22Rv1 (cell line): ENCODE measurements at regions not wholly inside any gene's neighbourhood (a gene's known extent, or its start where the extent isn't known, plus 50 kb on each side); places are given as distances from the start of the nearest gene placed in this dataset.
A peak's percentile ranks its signal among the peaks of the same experiment; 100 is the strongest.

Experiments used
- H3K27ac ChIP-seq: fragments of 450-650 bp; 2 replicates; pipeline ENCODE4 v1.5.1; 2017
- ZFX ChIP-seq: fragments of 450-650 bp; IDR thresholded peaks from 2 replicates; pipeline ENCODE4 v1.6.1; 2017; ENCODE audit warnings: antibody characterized with exemption, borderline replicate concordance
- TF ChIP-seq, protein P1 (sequence below): fragments of 450-650 bp; IDR thresholded peaks from 2 replicates; pipeline ENCODE4 v1.5.1; 2017; ENCODE audit warnings: mild to moderate bottlenecking

- TF ChIP-seq, protein P1, sequence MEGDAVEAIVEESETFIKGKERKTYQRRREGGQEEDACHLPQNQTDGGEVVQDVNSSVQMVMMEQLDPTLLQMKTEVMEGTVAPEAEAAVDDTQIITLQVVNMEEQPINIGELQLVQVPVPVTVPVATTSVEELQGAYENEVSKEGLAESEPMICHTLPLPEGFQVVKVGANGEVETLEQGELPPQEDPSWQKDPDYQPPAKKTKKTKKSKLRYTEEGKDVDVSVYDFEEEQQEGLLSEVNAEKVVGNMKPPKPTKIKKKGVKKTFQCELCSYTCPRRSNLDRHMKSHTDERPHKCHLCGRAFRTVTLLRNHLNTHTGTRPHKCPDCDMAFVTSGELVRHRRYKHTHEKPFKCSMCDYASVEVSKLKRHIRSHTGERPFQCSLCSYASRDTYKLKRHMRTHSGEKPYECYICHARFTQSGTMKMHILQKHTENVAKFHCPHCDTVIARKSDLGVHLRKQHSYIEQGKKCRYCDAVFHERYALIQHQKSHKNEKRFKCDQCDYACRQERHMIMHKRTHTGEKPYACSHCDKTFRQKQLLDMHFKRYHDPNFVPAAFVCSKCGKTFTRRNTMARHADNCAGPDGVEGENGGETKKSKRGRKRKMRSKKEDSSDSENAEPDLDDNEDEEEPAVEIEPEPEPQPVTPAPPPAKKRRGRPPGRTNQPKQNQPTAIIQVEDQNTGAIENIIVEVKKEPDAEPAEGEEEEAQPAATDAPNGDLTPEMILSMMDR = no peak
- TF ChIP-seq ZFX = no peak
- no peak overlapping the region for H3K27ac ChIP-seq
Measured at GRCh38 chr2:35172687-35173086, 1182.9 kb upstream of the CRIM1 start.

GRCh38 chr2:35168351-35168750 lies 1187.2 kb upstream of the CRIM1 start:
- no peak overlapping the region for H3K27ac ChIP-seq
- no peak for TF ChIP-seq ZFX
- TF ChIP-seq, protein P1 = peak; percentile 41

- no peak for TF ChIP-seq ZFX
- TF ChIP-seq, protein P1 = no peak
- no peak overlapping the region for H3K27ac ChIP-seq
Measured at GRCh38 chr2:35163948-35164347, 1191.6 kb upstream of the CRIM1 start.

DNA sequence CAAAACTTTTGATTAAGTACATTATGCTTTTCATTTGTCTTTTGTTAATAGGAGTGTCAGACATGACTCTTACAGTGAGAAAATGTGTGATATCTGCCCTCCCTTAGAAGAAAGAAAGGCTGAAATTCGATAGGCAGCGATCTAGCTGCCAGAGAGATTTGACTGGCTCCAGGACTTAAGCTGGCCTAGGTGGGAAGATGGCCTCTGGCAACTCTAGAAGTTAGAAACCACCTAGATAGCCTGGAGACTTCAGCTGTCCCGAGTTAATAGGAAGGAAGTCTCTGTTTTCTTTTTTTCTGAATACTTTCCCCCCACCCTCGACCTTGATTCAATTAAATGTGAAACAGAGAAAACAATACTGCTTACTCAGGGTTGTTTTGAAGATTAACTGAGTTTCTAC lies 1194.7 kb upstream of the CRIM1 start:
- TF ChIP-seq, protein P1 = no peak
- TF ChIP-seq ZFX = no peak
- no peak overlapping the region for H3K27ac ChIP-seq

DNA sequence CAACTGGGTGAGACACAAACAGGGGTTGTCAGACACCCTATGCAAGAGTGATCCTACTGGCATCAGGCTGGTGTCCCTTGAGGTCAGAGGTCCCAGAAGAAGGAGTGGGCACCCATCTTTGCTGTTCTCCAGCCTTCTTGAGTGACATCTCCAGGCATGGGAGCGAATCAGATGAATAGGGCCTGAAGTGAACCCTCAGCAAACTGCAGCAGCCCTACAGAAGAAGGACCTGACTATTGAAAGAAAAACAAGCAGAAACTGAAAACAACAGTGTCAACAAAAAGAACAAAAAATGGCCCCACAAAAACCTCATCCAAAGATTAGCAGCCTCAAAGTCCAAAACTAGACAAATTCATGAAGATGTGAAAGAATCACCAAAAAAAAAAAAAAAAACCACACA lies 1229.7 kb upstream of the CRIM1 start:
- no peak overlapping the region for H3K27ac ChIP-seq
- no peak for TF ChIP-seq ZFX
- TF ChIP-seq, protein P1 = no peak

DNA sequence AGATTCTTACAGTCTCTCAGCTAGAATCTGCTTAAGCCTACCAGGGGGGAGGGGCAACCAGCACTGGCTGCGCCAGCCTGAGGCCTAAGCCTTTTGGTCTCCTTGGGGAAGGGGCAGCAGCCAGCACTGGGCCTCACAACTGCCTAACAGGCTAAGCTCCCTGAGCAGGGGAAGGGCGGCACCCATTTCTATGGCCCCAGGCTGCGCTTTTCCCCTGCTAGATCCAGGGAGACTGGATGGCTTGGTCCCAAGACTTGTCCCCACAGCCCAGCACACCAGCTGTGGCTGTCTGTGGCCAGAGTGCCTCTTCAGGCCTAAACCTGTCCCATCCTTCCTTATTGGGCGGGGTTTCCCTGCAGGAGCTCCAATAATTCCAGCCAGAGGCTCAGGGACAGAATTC lies 1230.3 kb upstream of the CRIM1 start:
- TF ChIP-seq, protein P1 = no peak
- TF ChIP-seq ZFX = no peak
- H3K27ac ChIP-seq = no peak overlapping the region

DNA sequence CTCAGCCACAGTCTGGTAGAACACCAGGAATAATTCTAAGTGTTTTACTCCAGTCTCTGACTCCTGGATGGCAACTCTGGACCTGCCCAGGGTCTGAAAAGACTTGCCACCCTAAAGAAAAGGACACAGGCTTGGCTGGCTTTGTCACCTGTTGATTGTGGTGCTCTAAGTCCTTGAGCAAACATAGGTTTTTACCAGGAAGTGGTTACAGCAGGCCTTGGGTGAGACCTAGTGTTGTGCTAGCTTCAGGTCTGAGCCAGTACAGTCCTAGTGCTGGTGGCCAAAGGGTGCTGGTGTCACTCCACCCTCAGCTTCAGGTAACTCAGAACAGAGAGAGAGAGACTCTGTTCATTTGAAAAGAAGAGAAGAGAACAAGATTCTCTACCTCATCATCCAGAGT lies 1239.4 kb upstream of the CRIM1 start:
- TF ChIP-seq, protein P1 = no peak
- no peak for TF ChIP-seq ZFX
- no peak overlapping the region for H3K27ac ChIP-seq
